HG02759 (cell line): ENCODE measurements at regions not wholly inside any gene's neighbourhood (a gene's known extent, or its start where the extent isn't known, plus 50 kb on each side); places are given as distances from the start of the nearest gene placed in this dataset.
A peak's percentile ranks its signal among the peaks of the same experiment; 100 is the strongest.
"Not testable (repeated sequence)": the region's sequence is repeated elsewhere in the genome, so short reads cannot be mapped to it uniquely, and the experiment has no call there.

Experiments
- ATAC-seq: cut with Tn5 transposase; IDR thresholded peaks from one replicate; pipeline ENCODE4 v1.9.1; 2021; ENCODE audit warnings: mild to moderate bottlenecking, moderate library complexity; ENCODE audit not compliant: unreplicated experiment

- no peak for ATAC-seq
Measured at GRCh38 chr10:27390681-27391080, 113.4 kb upstream of the RAB18 start.

GRCh38 chr10:27388761-27389399, 115.2 kb upstream of the RAB18 start:
- ATAC-seq: no peak

- no peak for ATAC-seq
Measured at GRCh38 chr10:27383595-27384542, 120.2 kb upstream of the RAB18 start.

- ATAC-seq: no peak
Measured at GRCh38 chr10:27382176-27382575, 121.9 kb upstream of the RAB18 start.

- ATAC-seq: no peak
Measured at GRCh38 chr10:27380929-27381358, 123.2 kb upstream of the RAB18 start.

GRCh38 chr10:27379041-27379440, 125.1 kb upstream of the RAB18 start:
- ATAC-seq: not testable (repeated sequence)

- ATAC-seq: no peak
Measured at GRCh38 chr10:27373566-27374160, 130.4 kb upstream of the RAB18 start.

- ATAC-seq: no peak
Measured at GRCh38 chr10:27372095-27372494, 131.5 kb upstream of the ACBD5 start.

GRCh38 chr10:27371375-27371774, 130.8 kb upstream of the ACBD5 start:
- ATAC-seq: not testable (repeated sequence)

- ATAC-seq: no peak
Measured at GRCh38 chr10:27369880-27370279, 129.3 kb upstream of the ACBD5 start.

GRCh38 chr10:27368706-27369105, 128.1 kb upstream of the ACBD5 start:
- no peak for ATAC-seq

- ATAC-seq: no peak
Measured at GRCh38 chr10:27366769-27367168, 126.2 kb upstream of the ACBD5 start.

- no peak for ATAC-seq
Measured at GRCh38 chr10:27364028-27364427, 123.4 kb upstream of the ACBD5 start.

- peak; percentile 98 for ATAC-seq
Measured at GRCh38 chr10:27360581-27361172, 120.1 kb upstream of the ACBD5 start.

GRCh38 chr10:27359792-27360355, 119.3 kb upstream of the ACBD5 start:
- ATAC-seq: no peak

- ATAC-seq: no peak
Measured at GRCh38 chr10:27356738-27357137, 116.1 kb upstream of the ACBD5 start.

GRCh38 chr10:27355918-27356573, 115.4 kb upstream of the ACBD5 start:
- ATAC-seq: no peak

- peak; percentile 94 for ATAC-seq
Measured at GRCh38 chr10:27354643-27355270, 114.2 kb upstream of the ACBD5 start.

- ATAC-seq: peak; percentile 2
Measured at GRCh38 chr10:27354100-27354499, 113.5 kb upstream of the ACBD5 start.

GRCh38 chr10:27349987-27350386, 109.4 kb upstream of the ACBD5 start:
- no peak for ATAC-seq
